VCaP (cell line): ENCODE measurements at regions not wholly inside any gene's neighbourhood (a gene's known extent, or its start where the extent isn't known, plus 50 kb on each side); places are given as distances from the start of the nearest gene placed in this dataset.

Source experiments
- H3K27ac ChIP-seq: fragments of 450-650 bp; 2 replicates; pipeline ENCODE4 v1.5.1; 2017
- CTCF ChIP-seq: fragments of 450-650 bp; conservative IDR thresholded peaks from 2 replicates; pipeline ENCODE4 v1.5.1; 2017; ENCODE audit warnings: mild to moderate bottlenecking, moderate library complexity

DNA sequence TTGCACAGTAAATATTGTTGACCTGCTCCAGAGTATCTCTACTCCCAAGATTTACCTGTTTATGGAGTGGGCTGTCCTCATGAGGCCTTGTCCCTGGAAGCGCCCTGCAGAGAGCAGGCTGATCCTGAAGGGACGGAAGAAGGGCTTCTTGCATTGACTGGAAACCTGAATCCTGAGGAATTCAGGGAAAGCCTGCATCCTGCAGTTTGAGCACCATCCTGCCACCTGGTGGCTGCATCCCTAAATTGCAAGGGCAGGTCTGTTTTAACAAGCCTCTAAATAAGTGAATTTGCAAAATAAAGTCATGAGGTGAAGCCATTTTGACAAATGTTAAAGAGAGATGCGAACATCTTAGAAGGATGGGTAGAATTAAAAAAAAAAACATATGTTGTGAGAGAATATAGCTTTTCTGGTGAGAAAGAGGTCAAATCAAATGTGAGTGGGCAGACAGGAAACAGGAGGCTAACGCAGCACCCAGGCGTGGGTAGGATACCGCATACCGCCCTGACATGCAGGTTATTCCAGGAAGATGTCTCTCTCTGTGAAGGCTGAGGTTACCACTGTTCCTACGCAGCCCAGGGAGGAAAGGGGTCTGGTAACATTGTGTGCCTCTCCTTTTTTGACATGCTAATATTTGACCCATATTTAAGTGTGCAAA lies 754.9 kb downstream of the RNF144A start:
- peak; percentile 77 for TF ChIP-seq CTCF
- no peak overlapping the region for H3K27ac ChIP-seq

DNA sequence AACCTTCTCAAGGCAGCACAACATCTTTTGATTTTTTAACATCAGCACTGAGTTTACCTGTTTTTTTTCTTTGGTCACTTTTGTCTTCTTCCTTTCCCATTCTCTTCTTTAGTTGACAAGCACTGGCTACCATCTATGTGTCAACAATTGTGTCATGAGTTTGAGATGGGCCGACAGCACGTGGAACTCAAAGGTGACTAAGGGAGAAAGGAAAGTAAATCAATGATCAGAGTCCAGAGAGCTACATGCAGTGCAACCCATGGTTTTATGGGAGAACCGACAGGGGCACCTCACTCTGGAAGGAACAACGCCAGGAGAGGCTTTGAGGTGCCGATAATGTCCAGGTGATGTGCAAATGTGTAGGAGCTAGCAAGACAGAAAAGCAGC lies 755.5 kb downstream of the RNF144A start:
- TF ChIP-seq CTCF, result no peak
- no peak overlapping the region for H3K27ac ChIP-seq

GRCh38 chr2:7673101-7673500 lies 755.9 kb downstream of the RNF144A start:
- no peak for TF ChIP-seq CTCF

GRCh38 chr2:7673853-7674252 lies 756.6 kb downstream of the RNF144A start:
- no peak overlapping the region for H3K27ac ChIP-seq
- TF ChIP-seq CTCF, result no peak

More at GRCh38 chr2:7673101-7673500, 755.9 kb downstream of the RNF144A start:
- H3K27ac ChIP-seq, result no peak overlapping the region

GRCh38 chr2:7674606-7675005 lies 757.4 kb downstream of the RNF144A start:
- H3K27ac ChIP-seq, result no peak overlapping the region
- TF ChIP-seq CTCF, result no peak

DNA sequence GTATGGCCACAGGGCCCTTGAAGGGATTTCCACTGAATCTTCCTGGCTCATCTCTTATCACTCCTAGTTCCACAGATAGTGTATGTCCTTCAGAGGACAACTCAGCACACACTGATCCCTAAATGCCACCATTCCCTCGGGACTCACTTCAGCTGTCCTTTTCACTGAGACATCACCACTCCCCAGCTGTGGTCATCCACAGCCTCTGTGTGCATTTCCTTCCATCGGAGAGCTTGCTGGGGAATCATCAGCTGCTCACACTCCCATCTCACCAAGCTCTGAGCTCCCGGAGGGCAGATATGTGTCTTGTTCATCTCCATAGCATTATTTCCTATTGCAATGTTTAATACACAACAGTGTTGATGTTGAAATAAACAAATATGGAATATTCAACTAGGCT lies 759.5 kb downstream of the RNF144A start:
- no peak overlapping the region for H3K27ac ChIP-seq
- no peak for TF ChIP-seq CTCF

DNA sequence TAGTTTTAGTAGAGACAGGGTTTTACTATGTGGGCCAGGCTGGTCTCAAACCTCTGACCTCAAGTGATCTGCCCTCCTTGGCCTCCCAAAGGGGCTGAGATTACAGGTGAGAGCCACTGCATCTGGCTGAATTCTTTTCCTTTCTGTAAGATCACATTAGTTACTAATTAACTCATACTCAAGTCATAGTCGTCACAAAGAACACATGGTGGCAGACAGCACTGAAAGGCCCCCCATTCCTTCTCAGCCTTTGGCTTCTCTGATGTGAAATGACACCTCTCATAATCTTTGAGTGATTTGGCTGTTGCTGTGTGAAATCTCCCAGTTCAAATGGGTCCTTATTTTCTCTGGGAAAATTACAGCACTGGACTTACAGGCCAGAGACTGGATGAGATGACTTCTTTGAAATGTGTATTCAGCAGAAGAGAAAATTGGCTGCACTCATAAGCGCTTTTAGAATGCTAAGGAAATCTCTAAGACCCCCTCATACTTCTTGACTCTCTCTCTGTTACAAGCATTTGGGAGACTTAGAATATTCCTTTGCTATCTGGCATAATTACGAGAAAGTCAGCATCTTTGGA lies 764.8 kb downstream of the RNF144A start:
- H3K27ac ChIP-seq, result no peak overlapping the region
- no peak for TF ChIP-seq CTCF
